Activated T-helper 1 cell treated with anti-CD3 and anti-CD28 coated beads, Interleukin-12 subunit alpha, Interleukin-12 subunit beta, Interleukin-2, Interleukin-4 antibody, amounts not matched to agents 30 ng/mL and 10 ng/mL and 1 ng/mL, durations not matched to agents 14 hours and 24 hours and 36 hours (primary cell): ENCODE measurements at regions not wholly inside any gene's neighbourhood (a gene's known extent, or its start where the extent isn't known, plus 50 kb on each side); places are given as distances from the start of the nearest gene placed in this dataset.

Experiments used
- DNase-seq: peaks from one replicate; pipeline ENCODE4 v3.0.0; 2021; ENCODE audit warnings: low spot score
- H3K27ac Mint-ChIP-seq: one replicate; pipeline ENCODE4 v1.8.0; 2021; ENCODE audit warnings: mild to moderate bottlenecking, mixed read lengths
- H3K27me3 Mint-ChIP-seq: one replicate; pipeline ENCODE4 v1.8.0; 2022; ENCODE audit warnings: mild to moderate bottlenecking, moderate library complexity, mixed read lengths; ENCODE audit not compliant: insufficient read depth
- H3K36me3 Mint-ChIP-seq: one replicate; pipeline ENCODE4 v1.8.0; 2021; ENCODE audit warnings: low read depth, mixed read lengths
- H3K4me1 Mint-ChIP-seq: one replicate; pipeline ENCODE4 v1.8.0; 2021; ENCODE audit warnings: low read depth, mixed read lengths
- H3K4me3 Mint-ChIP-seq: one replicate; pipeline ENCODE4 v1.8.0; 2021; ENCODE audit warnings: mild to moderate bottlenecking, moderate library complexity, mixed read lengths
- H3K9me3 Mint-ChIP-seq: one replicate; pipeline ENCODE4 v1.8.0; 2021; ENCODE audit warnings: mixed read lengths
- intact Hi-C: fragments of 100-400 bp; cut with micrococcal nuclease; formaldehyde crosslinking; loops from one replicate; pipeline ENCODE4 v1.15.1; 2024

DNA sequence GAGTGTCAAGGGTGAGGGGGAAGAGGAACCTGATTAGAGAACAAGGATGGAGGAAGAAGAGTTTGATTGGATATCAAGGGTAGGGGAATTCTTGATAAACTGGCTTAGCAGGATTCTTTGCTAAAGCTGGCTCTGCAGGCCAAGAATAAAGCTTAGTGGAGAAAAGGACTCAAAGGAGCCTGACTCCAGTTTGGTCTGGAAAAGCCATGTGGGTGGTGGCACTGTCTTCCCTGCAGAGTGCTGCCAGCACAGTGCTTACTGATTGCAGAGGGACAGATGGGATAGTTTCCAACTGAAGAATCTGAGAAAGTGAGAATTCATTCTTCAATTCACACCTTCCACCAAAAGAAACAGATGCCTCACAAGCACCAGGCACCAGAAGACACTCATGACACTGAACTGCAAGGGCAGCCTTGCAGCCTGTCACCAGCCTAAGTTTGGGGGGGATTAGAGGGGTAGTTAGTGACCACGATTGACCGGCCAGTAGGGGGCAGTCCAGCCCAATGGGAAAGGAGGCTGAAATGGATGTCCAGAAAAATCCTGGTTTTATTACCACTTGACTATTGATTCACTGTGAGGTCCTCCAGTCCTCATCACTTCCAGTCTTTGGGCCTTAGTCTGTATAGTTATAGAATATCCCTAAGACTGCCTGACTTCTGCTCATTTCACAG is 334.5 kb downstream of the SMAD2 start:
- DNase-seq = no peak
- peaks cover 8% of the 10 kb centered on the region for H3K27me3 Mint-ChIP-seq
- intact Hi-C loops = loop anchor here (1.0 kb wide), 1 partner anchor 153 kb away; no protein-coding TSS in a partner anchor
- H3K36me3 Mint-ChIP-seq = no peaks in the 10 kb centered on the region
- no peaks in the 10 kb centered on the region for H3K9me3 Mint-ChIP-seq
- peak overlapping the region; percentile 74 for H3K27ac Mint-ChIP-seq
- no peak overlapping the region for H3K4me3 Mint-ChIP-seq
- H3K4me1 Mint-ChIP-seq = peaks cover 5% of the 10 kb centered on the region

DNA sequence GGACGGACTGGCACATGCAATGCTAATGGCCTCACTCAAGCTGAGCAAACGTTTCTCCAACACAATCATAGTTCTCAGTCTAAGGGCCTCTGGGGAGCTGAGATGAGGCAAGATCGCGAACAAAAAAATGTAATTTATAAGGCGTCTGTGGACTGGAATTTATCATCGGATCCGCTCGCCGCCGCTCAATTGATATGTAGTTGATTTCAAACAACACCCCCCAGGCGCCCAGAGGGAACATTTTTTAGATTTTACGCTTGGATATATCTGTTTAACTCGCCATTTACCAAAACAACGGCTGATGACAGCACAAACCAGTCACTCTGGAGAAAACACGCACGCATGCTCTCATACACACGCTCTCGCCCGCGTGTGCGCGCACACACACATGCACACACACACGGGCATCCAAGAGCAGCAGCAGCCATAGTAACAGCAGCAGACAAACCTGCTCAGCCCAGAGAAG is 335.8 kb downstream of the SMAD2 start:
- Mint-ChIP-seq H3K4me1 (peaks cover 5% of the 10 kb centered on the region), H3K27me3 (peaks cover 8% of the 10 kb centered on the region), H3K4me3 (no peak overlapping the region), H3K27ac (no peak overlapping the region), H3K36me3 (no peaks in the 10 kb centered on the region), H3K9me3 (no peaks in the 10 kb centered on the region)
- no peak for DNase-seq
- intact Hi-C loops = no loop called here

DNA sequence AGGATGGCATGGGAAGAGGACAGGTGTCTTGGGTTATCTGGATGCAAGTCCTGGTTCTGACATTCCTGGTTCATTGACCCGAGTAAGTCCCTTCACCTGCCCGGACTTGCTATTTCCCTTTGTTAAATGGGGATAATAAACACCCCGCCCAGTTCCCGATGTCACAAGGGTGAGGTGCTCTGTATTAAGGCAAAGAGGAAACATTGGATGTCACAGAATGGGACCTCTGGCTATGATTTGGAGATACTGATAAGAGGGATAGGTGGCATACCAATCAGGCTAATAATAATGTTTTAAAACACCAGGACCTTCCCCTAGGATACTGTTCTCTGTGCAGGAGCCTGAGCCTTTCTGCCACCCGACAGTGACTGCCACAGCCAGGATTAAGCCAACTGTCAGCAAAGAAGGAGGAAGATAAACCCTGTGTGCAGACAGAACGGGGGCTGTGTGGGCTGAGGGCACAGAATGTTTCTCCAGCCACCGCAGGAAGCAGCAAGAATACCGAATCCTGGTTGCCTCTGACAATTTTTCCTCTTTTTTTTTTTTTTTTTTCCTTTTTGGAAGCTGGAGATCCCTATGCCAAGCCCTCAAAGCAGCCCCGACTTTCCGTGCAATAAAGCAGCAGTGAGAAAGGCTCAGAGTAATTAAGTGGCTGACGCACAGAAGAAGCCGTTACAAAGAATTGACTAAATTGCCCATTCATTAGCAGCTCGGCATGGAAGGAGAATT is 336.6 kb downstream of the SMAD2 start:
- Mint-ChIP-seq H3K4me3 (no peak overlapping the region), H3K27me3 (peaks cover 8% of the 10 kb centered on the region), H3K4me1 (peaks cover 5% of the 10 kb centered on the region), H3K27ac (no peak overlapping the region), H3K9me3 (no peaks in the 10 kb centered on the region), H3K36me3 (no peaks in the 10 kb centered on the region)
- intact Hi-C loops = no loop called here
- no peak for DNase-seq

DNA sequence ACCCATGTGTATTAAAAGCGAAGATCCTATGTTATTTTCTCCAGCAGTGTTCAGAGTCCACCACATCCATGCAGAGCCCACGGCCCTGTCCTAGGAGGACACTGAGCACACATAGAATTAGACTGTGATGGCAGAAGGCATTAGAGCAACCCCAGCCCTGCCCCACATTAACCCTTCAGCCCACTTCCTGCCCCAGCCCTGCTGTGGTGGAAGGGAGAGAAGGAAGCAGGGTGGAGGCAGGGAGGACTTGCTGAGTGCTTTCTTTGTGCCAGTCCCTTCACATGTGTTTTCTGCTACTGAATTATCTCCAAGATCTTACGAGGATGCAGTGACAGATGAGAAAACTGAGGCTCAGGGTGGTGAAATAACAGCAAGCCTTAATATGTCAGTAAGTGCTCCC is 339.0 kb downstream of the SMAD2 start:
- no peak for DNase-seq
- intact Hi-C loops = no loop called here
- Mint-ChIP-seq H3K4me3 (no peak overlapping the region), H3K27me3 (peaks cover 8% of the 10 kb centered on the region), H3K36me3 (no peaks in the 10 kb centered on the region), H3K27ac (no peak overlapping the region), H3K9me3 (no peaks in the 10 kb centered on the region), H3K4me1 (peaks cover 5% of the 10 kb centered on the region)

DNA sequence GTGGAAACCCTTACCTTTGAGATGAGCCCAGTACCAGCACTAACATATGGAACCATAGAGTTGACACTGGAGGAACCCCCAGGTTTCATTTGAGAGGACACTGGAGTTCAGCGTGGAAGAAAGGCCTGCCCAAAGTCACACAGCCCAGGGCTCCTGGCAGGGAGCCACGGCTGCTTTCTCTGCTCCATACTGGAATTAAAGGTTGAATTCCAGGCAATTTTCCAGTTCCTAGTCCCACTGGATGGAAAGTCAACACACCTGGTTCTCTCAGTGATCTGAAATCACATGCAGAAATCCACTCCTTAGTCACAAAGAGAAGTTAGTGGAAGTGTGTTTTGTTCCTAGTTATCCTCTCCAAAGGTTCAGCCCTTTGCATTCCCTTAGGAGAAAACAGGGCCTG is 336.1 kb upstream of the SKOR2 start:
- no peak for DNase-seq
- Mint-ChIP-seq H3K4me3 (no peak overlapping the region), H3K4me1 (peaks cover 5% of the 10 kb centered on the region), H3K36me3 (no peaks in the 10 kb centered on the region), H3K27ac (no peak overlapping the region), H3K9me3 (no peaks in the 10 kb centered on the region), H3K27me3 (no peaks in the 10 kb centered on the region)
- intact Hi-C loops = no loop called here

DNA sequence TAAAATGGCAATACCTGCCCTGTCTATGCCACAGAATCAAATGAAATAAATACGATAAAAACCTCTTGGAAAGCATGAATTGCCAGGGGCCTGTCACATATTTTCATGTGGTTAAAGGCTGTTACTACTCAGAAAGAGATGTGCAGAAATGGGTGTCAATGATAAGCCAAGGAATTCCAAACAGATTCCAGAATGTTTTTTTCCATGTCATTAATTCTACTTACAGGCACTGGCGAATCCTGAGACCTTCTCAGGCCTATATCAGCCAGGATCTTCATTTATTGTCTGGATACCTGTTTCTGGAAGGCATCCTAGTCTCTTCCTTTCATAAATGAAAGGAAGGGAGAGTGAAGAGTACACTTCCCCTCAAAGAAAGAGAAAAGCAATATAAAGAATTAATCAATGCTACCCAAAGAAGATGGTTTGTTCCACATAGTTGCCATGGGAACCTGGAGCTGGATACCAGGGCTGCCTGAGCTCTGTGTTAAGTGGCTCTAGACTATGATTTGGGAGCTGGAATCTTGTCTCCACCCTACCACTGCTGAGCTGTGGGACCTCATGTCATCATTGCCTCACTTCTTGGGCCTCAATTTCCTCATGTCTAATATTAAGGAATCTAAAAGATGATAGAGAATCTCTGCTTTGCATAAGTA is 335.1 kb upstream of the SKOR2 start:
- no peak overlapping the region for H3K27ac Mint-ChIP-seq
- intact Hi-C loops = no loop called here
- DNase-seq = no peak
- peaks cover 5% of the 10 kb centered on the region for H3K4me1 Mint-ChIP-seq
- H3K9me3 Mint-ChIP-seq = no peaks in the 10 kb centered on the region
- no peaks in the 10 kb centered on the region for H3K36me3 Mint-ChIP-seq
- H3K27me3 Mint-ChIP-seq = no peaks in the 10 kb centered on the region
- H3K4me3 Mint-ChIP-seq = no peak overlapping the region

DNA sequence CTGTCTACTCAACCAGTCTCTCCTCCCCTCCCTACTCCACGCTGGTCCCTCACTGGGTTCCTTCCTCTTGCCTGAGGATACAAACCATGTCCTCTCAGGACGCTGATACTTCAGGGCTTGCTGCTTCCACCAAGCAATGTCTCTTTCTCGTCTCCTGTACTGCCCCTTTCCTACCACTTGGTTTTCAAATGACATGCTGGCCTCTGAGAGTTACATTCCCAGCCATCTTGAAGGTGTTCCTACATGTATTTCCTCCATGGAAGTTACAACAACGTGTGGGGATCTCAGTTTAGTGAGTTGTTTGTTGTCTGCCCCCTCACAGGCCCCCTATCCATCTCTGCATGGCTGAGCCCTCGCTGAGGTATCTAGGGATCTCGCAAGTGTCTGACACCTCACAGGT is 334.5 kb upstream of the SKOR2 start:
- Mint-ChIP-seq H3K27ac (no peak overlapping the region), H3K36me3 (no peaks in the 10 kb centered on the region), H3K4me1 (no peaks in the 10 kb centered on the region), H3K9me3 (no peaks in the 10 kb centered on the region), H3K27me3 (no peaks in the 10 kb centered on the region), H3K4me3 (no peak overlapping the region)
- DNase-seq = no peak
- intact Hi-C loops = no loop called here

DNA sequence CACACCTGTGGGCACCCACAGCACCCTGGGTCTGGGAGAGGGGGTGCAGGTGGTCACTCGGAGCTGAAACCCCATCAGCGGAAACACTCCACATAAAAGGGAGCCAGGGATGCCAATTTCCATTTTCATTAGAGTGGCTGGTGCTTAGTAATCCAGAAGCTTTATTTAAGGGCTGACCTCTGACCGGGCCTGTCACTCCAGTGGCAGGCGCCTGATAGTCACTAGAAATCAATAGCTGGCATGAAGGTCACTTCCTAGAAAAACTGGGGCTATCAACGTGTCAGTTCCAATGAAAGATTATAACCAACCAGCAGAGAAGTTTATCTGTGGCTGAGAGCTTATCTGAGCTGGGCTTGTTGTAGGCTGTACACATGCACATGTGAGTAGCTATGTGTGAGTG is 333.7 kb upstream of the SKOR2 start:
- no peak overlapping the region for H3K27ac Mint-ChIP-seq
- no peak for DNase-seq
- H3K4me1 Mint-ChIP-seq = no peaks in the 10 kb centered on the region
- H3K4me3 Mint-ChIP-seq = no peak overlapping the region
- H3K27me3 Mint-ChIP-seq = no peaks in the 10 kb centered on the region
- intact Hi-C loops = no loop called here
- no peaks in the 10 kb centered on the region for H3K36me3 Mint-ChIP-seq
- H3K9me3 Mint-ChIP-seq = no peaks in the 10 kb centered on the region

DNA sequence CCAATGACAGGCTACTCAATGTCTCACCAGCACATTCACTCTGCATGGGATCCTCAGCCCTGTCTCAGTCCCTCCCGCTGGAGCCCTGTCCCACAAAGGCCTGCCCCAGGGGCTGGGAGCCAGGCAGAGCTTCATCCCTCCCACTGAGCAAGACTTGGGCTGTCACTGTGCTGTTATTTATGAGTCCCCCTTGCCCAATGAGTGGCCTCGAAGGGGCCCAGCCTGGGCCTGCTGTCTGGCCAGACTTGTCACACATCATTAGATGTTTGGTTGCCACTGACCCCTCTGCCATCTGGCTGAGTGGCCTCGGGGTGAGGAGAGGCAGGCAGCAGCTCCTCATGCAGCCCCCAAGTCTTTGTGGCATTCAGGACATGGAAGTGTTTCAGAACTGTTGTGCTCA is 330.6 kb upstream of the SKOR2 start:
- H3K4me1 Mint-ChIP-seq = no peaks in the 10 kb centered on the region
- intact Hi-C loops = no loop called here
- H3K27ac Mint-ChIP-seq = no peak overlapping the region
- H3K27me3 Mint-ChIP-seq = no peaks in the 10 kb centered on the region
- H3K4me3 Mint-ChIP-seq = no peak overlapping the region
- H3K9me3 Mint-ChIP-seq = no peaks in the 10 kb centered on the region
- DNase-seq = no peak
- no peaks in the 10 kb centered on the region for H3K36me3 Mint-ChIP-seq

DNA sequence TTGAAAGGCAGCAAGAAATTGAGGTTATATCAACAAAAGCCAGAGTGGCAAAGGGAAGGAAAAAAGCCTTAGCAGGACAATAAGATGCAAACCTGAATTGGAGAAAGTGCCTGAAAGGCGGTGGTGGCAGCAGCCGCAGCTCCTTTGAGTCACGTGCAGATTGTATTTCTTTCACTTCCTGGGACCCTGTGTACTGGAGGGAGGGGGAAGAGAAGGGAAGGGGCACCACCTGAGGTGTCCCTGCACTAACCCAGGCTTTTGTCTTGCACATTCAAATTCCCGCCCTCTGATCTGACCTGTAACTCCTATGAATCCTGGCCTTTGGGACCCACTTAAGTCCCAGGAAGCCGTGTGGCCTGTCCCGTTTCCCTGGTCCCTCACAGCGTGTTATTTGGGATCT is 326.1 kb upstream of the SKOR2 start:
- H3K4me1 Mint-ChIP-seq = no peaks in the 10 kb centered on the region
- no peak for DNase-seq
- intact Hi-C loops = no loop called here
- H3K27me3 Mint-ChIP-seq = peaks cover 2% of the 10 kb centered on the region
- H3K4me3 Mint-ChIP-seq = no peak overlapping the region
- no peaks in the 10 kb centered on the region for H3K9me3 Mint-ChIP-seq
- H3K36me3 Mint-ChIP-seq = no peaks in the 10 kb centered on the region
- no peak overlapping the region for H3K27ac Mint-ChIP-seq

DNA sequence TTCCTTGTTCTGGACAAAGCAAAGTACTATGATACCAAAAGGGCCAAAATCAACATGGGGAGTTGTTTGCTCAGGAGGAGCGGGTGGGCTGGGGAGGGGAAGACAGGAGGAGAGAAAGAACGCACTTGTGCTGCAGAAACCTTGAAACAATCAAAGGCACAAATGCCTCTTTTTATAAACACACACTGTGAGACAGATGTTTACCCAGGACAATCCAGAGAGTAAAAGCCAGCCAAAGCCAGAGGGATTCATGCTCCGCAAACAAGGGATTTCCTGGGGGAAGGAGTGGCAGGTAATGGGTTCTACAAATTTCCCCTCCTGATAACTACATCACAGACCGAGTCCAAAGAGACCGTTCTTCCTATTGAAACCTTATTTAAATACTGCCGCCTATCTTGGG is 323.5 kb upstream of the SKOR2 start:
- no peak for DNase-seq
- Mint-ChIP-seq H3K4me3 (no peak overlapping the region), H3K9me3 (no peaks in the 10 kb centered on the region), H3K27me3 (peaks cover 2% of the 10 kb centered on the region), H3K4me1 (no peaks in the 10 kb centered on the region), H3K36me3 (no peaks in the 10 kb centered on the region), H3K27ac (no peak overlapping the region)
- intact Hi-C loops = no loop called here

DNA sequence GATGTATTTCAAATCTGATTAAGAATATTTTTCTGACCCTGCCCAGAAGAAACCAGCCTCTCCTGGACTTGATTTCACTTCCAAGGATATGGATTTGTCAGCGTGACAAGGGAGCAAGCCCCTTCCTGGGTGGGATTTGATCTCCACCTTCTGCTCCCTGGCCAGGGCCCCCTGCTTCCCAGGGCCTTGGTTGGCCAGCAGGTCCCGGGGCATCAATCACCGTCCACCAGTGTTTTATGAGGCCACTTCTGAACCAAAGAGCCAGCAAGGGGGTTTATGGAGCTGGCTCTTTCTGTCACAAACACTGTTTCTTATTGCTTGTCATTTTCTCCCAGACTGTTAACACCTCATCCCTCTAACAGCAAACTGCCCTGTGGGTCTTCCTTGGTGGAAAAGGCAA is 320.5 kb upstream of the SKOR2 start:
- Mint-ChIP-seq H3K27me3 (peaks cover 8% of the 10 kb centered on the region), H3K4me1 (no peaks in the 10 kb centered on the region), H3K36me3 (no peaks in the 10 kb centered on the region), H3K9me3 (no peaks in the 10 kb centered on the region), H3K27ac (no peak overlapping the region), H3K4me3 (no peak overlapping the region)
- intact Hi-C loops = no loop called here
- no peak for DNase-seq

DNA sequence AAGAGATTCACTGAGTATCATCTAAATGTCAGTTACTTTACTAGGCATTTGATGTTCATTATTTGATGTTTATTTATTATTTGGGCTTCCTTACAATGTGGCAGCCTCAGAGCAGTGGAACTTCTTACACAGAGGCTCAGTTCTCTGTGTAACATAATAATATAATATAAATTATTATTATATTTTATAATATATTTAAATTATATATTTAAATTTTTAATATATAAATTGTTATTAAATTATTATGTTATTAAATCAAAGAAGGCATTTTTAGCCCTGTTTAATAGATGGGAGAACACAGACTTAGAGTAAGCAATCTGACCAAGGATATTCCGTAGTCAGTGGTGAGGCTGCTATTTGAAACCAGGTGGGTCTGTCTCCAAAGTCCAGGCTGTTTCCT is 315.3 kb upstream of the SKOR2 start:
- no peak for DNase-seq
- no peaks in the 10 kb centered on the region for H3K9me3 Mint-ChIP-seq
- no peak overlapping the region for H3K27ac Mint-ChIP-seq
- H3K36me3 Mint-ChIP-seq = no peaks in the 10 kb centered on the region
- peaks cover 9% of the 10 kb centered on the region for H3K27me3 Mint-ChIP-seq
- no peaks in the 10 kb centered on the region for H3K4me1 Mint-ChIP-seq
- intact Hi-C loops = no loop called here
- H3K4me3 Mint-ChIP-seq = no peak overlapping the region
